Mucosa of stomach (tissue), 1 donor: ENCODE measurements at regions not wholly inside any gene's neighbourhood (a gene's known extent, or its start where the extent isn't known, plus 50 kb on each side); places are given as distances from the start of the nearest gene placed in this dataset.

Source experiments
- H3K27me3 ChIP-seq: one replicate; pipeline ENCODE4 v1.7.0; 2013; ENCODE audit warnings: mild to moderate bottlenecking, low read length; ENCODE audit not compliant: control insufficient read depth, insufficient read depth
- H3K36me3 ChIP-seq: one replicate; pipeline ENCODE4 v1.7.0; 2013; ENCODE audit warnings: low read length; ENCODE audit not compliant: control insufficient read depth, insufficient read depth
- H3K4me1 ChIP-seq: one replicate; pipeline ENCODE4 v1.7.0; 2013; ENCODE audit warnings: mild to moderate bottlenecking, low read length; ENCODE audit not compliant: control insufficient read depth, insufficient read depth
- H3K4me3 ChIP-seq: one replicate; pipeline ENCODE4 v1.7.0; 2013; ENCODE audit warnings: low read length
- H3K9ac ChIP-seq: one replicate; pipeline ENCODE4 v1.7.0; 2013; ENCODE audit warnings: mild to moderate bottlenecking, low read length, moderate library complexity
- H3K9me3 ChIP-seq: one replicate; pipeline ENCODE4 v1.7.0; 2013; ENCODE audit warnings: mild to moderate bottlenecking, low read length, moderate library complexity; ENCODE audit not compliant: control insufficient read depth
- donor health status: Pancreatic carcinoma.

DNA sequence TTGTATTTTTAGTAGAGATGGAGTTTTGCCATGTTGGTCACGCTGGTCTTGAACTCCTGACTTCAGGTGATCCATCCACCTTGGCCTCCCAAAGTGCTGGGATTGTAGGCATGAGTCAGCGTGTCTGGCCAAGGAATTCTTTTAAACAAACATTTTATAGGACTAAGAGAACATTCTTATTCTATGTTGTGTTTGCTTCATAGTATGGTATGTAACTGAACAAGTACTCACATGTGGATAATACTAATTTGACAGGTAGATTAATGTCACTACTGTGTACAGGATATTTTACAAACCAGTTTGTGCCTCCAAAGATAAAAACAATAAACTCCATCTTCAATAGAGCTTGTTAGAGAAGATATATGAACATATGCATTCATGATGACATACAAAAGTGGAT, 1353.4 kb downstream of the PCDH7 start:
- Histone ChIP-seq H3K36me3 (no peaks in the 10 kb centered on the region), H3K9me3 (no peaks in the 10 kb centered on the region), H3K4me1 (no peaks in the 10 kb centered on the region), H3K9ac (no peak overlapping the region), H3K27me3 (no peaks in the 10 kb centered on the region), H3K4me3 (no peak overlapping the region)

DNA sequence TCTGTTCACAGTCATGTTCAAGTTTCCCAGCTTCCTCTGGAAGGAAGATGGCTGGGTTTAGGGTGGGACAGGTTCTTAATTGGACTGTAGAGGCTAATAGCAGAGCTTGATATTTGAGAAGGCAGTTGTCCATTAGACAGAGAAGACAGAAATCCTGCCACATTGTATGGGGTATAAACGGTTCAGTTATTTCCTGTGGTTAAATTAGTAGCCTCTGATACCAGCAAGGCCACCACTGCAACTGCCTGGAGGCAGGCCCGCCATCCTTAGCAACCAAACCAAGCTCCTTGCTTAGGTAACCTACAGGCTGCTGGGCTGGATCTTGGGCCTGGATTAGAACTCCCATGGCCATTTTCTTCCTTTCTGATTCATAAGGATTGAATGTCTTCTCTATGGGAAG, 1367.0 kb downstream of the PCDH7 start:
- no peak overlapping the region for H3K4me3 ChIP-seq
- H3K9ac ChIP-seq, result no peak overlapping the region
- no peaks in the 10 kb centered on the region for H3K27me3 ChIP-seq
- H3K9me3 ChIP-seq, result no peaks in the 10 kb centered on the region
- H3K36me3 ChIP-seq, result no peaks in the 10 kb centered on the region
- H3K4me1 ChIP-seq, result no peaks in the 10 kb centered on the region

DNA sequence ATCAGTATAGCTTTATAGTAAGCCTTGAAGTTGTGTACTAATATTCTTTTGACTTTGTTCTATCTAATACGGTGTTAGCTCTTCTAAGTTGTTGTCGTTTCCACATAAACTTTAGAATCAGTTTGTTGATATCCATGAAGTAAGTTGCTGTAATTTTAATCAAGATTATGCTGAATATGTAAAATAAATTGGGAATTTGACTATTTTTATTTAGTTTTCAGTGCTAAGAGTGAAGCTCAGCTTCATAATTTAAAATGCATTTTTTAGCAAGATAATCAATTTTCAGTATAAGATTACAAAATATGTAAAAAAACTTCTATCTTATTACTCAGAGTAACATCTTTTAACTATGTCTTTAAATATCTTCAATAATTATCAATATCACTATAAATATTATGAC, 1374.8 kb downstream of the PCDH7 start:
- no peaks in the 10 kb centered on the region for H3K4me1 ChIP-seq
- no peaks in the 10 kb centered on the region for H3K27me3 ChIP-seq
- no peaks in the 10 kb centered on the region for H3K36me3 ChIP-seq
- no peak overlapping the region for H3K4me3 ChIP-seq
- no peak overlapping the region for H3K9ac ChIP-seq
- H3K9me3 ChIP-seq, result no peaks in the 10 kb centered on the region

DNA sequence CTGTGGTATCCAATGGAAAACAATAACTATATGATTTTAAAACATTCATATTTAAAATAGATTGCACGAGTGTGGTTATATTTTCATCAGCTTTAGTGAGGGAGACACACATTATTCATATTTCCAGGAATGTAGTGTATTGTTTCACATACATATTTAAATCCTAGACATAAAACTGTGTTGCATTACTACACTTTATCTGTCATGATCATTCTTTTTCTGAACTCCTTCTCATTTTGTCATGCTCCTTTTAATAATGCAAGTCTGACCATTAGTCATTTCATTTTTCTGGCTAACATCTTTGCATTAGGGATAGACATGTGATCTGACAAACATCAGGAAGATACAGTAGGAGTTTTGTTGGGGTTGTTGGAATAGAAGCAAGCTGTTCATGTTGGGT, 1382.7 kb downstream of the PCDH7 start:
- Histone ChIP-seq H3K9me3 (no peaks in the 10 kb centered on the region), H3K9ac (no peak overlapping the region), H3K4me3 (no peak overlapping the region), H3K36me3 (no peaks in the 10 kb centered on the region), H3K27me3 (no peaks in the 10 kb centered on the region), H3K4me1 (no peaks in the 10 kb centered on the region)

DNA sequence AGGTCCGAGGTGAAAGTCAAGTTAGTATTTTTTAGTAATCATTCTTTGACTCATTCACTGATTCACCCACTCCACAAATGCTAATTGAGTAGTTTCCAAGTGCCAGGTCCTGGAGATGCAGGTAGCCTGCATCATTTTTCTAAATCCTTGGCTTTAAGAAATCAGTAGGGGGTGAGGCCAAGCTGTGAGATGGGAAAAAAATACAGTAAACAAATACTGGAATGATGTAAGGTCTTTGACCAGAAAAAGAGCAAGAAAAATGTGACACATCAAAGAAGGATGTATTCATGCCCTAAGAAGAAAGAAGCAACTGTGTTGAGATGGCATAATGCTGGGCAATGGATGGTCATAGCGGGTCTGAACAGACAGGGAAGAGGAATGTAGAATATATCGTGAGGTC, 1386.6 kb downstream of the PCDH7 start:
- Histone ChIP-seq H3K4me1 (no peaks in the 10 kb centered on the region), H3K27me3 (no peaks in the 10 kb centered on the region), H3K4me3 (no peak overlapping the region), H3K36me3 (no peaks in the 10 kb centered on the region), H3K9ac (no peak overlapping the region), H3K9me3 (no peaks in the 10 kb centered on the region)

DNA sequence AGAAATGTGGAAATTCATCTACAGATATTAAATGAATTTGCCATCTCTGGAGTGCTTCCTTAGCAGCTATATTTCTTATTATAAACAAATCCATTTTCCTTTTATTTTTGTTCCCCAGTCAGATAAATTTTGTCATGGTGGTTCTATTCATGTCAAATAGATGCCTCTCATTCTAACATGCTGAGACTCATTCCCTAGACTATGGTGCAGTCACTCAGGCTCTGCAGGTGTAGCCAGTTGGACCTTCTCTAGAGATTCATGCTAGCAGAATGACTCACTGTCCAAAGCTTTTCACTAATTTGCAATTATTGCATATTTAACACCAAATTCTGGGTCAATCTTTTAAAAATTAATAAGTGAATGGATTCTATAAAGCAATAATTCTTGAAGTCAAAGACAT, 1392.7 kb downstream of the PCDH7 start:
- Histone ChIP-seq H3K36me3 (no peaks in the 10 kb centered on the region), H3K9me3 (no peaks in the 10 kb centered on the region), H3K4me3 (no peak overlapping the region), H3K27me3 (no peaks in the 10 kb centered on the region), H3K9ac (no peak overlapping the region), H3K4me1 (no peaks in the 10 kb centered on the region)

DNA sequence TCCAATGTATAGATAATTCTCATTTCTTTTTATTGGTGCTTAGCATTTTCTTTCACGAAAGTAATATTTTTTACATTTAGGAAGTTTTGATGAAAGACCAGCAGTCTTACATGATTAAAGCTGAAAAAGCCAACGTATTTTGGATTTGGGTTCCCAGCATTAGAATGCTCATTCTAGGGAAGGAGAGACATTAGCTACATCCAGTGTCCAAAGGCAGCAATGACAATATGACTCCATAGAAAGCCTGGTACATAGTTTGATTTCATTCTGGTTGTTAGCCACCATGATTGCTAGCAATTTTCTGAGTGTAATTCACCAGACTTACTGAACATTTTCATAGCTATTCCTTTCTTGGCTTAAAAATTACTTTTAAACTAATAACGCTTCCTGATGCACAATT, 1397.5 kb downstream of the PCDH7 start:
- Histone ChIP-seq H3K4me3 (no peak overlapping the region), H3K9ac (no peak overlapping the region), H3K9me3 (no peaks in the 10 kb centered on the region), H3K27me3 (no peaks in the 10 kb centered on the region), H3K36me3 (no peaks in the 10 kb centered on the region), H3K4me1 (no peaks in the 10 kb centered on the region)

DNA sequence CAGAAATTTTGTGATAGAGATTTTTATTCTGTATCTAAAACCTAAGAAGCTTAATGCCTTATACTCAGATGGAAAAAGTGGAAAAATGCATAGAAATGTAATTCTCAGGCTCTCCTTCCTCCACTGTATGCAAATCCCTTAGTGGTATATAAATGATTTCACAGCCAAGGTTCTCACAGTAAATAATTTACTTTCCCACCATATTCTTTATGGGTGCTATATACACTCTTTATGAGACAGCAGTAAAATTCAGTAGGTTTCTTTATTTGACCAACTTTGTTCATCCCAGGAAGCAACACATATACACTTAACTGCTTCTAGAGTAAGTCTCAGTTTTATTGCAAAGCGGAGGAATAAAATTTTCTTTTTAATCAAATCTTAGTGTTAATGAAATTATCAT, 1399.7 kb downstream of the PCDH7 start:
- H3K4me1 ChIP-seq, result no peaks in the 10 kb centered on the region
- no peaks in the 10 kb centered on the region for H3K36me3 ChIP-seq
- H3K27me3 ChIP-seq, result no peaks in the 10 kb centered on the region
- no peak overlapping the region for H3K4me3 ChIP-seq
- H3K9me3 ChIP-seq, result no peaks in the 10 kb centered on the region
- no peak overlapping the region for H3K9ac ChIP-seq

DNA sequence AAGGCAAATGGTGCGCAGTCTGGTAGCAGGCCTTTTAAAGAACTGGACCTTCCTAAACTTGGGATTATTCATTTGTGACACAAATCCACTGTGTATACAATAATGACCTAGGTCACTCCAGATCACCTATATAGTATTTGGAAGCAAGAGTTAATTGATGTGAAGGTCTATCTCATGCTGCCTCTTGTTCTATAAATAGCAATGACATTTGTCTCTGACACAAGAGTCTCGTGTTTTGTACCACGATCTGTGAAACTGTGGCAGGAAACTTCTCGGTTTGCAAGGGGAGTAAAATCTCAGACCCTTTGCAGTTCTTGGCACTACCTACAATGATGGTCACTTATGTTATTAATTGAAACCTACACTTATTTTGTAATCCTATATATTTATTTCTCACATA, 1408.4 kb downstream of the PCDH7 start:
- Histone ChIP-seq H3K4me3 (no peak overlapping the region), H3K4me1 (no peaks in the 10 kb centered on the region), H3K9me3 (no peaks in the 10 kb centered on the region), H3K9ac (no peak overlapping the region), H3K36me3 (no peaks in the 10 kb centered on the region), H3K27me3 (no peaks in the 10 kb centered on the region)

DNA sequence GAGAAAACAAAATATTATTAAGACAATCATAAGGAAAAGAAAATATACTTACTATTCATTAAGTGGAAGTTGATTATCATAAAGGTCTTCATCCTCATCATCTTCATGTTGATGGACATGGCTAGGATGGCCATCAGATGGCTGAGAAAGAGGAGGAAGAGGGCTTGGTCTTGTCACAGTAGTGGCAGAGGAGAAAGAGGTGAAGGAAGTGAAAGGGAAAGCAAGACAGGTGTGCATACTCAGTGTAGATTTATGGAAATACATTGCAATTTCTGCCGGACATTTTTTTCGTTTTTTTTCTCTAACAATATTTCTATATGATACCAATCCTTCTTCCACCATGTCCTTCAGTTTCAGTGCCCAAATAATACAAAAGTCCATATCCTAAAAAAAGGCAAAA, 1409.8 kb downstream of the PCDH7 start:
- Histone ChIP-seq H3K9me3 (no peaks in the 10 kb centered on the region), H3K27me3 (no peaks in the 10 kb centered on the region), H3K9ac (no peak overlapping the region), H3K4me3 (no peak overlapping the region), H3K36me3 (no peaks in the 10 kb centered on the region), H3K4me1 (no peaks in the 10 kb centered on the region)

DNA sequence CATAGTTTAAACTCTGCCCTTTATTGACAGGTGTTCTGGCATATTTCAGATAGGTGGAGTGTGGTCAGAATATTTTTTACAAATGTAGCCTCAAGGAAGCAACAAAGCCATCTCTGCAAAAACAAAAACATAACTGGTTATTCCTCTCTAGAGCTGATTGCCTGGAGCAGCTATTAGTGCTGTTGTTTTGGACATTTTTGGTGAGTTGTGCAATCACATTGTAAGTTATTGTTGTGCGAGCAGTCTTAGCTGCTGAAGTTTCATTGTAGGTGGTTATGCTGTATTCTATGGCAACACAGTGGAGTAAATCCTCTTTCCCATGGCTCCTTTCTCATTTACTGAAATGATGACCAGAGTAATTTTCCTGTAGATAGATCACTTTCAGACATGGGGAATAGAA, 1413.0 kb downstream of the PCDH7 start:
- no peak overlapping the region for H3K9ac ChIP-seq
- no peaks in the 10 kb centered on the region for H3K4me1 ChIP-seq
- no peak overlapping the region for H3K4me3 ChIP-seq
- no peaks in the 10 kb centered on the region for H3K9me3 ChIP-seq
- H3K36me3 ChIP-seq, result no peaks in the 10 kb centered on the region
- no peaks in the 10 kb centered on the region for H3K27me3 ChIP-seq

DNA sequence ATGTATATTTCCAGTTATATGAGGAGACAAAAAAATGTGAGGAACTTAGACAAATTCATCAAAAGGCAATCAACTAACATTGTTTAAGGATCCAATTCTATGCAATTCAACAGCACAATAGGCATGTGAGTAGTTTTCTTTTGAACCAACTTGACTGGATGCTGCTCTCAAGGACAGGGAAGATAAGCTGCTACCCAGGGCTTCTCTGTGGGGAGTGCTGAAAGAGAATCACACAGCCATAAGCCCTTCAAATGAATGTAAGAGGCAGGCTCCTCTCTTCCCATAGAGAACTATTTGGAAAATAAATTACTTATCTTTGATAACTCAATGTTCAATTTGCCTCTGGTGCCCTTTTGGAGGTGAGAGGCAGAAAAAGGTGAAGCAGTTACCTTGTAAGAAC, 1413.6 kb downstream of the PCDH7 start:
- no peaks in the 10 kb centered on the region for H3K4me1 ChIP-seq
- H3K36me3 ChIP-seq, result no peaks in the 10 kb centered on the region
- H3K9ac ChIP-seq, result no peak overlapping the region
- no peak overlapping the region for H3K4me3 ChIP-seq
- H3K9me3 ChIP-seq, result no peaks in the 10 kb centered on the region
- H3K27me3 ChIP-seq, result no peaks in the 10 kb centered on the region

DNA sequence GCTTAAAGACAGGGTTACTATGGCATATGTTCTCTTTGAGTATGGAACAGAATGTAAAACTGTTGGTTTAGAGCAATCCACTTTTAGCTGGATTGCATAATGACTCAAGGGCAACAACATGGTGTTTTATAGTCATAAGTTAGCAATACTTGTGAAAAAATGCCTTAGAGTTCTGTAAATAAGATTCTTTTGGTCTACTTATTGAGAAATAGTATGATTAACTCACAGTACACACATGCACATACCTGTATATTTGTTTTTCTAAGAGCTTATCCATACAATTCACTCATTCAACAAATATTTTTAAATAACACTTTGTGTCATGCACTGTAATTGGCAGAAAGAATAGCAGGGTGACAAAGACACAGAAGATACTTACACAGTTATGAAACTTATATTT, 1415.5 kb downstream of the PCDH7 start:
- H3K27me3 ChIP-seq, result no peaks in the 10 kb centered on the region
- no peaks in the 10 kb centered on the region for H3K4me1 ChIP-seq
- H3K36me3 ChIP-seq, result no peaks in the 10 kb centered on the region
- H3K9me3 ChIP-seq, result no peaks in the 10 kb centered on the region
- H3K4me3 ChIP-seq, result no peak overlapping the region
- H3K9ac ChIP-seq, result no peak overlapping the region
